Neuronal stem cell (in vitro differentiated cells): ENCODE measurements at regions not wholly inside any gene's neighbourhood (a gene's known extent, or its start where the extent isn't known, plus 50 kb on each side); places are given as distances from the start of the nearest gene placed in this dataset.

Experiments used
- DNase-seq: peaks from one replicate; pipeline ENCODE4 v3.0.0-alpha.2; 2013; ENCODE audit warnings: low spot score
- H2AFZ ChIP-seq: one replicate; pipeline ENCODE4 v1.6.1; 2013; ENCODE audit warnings: mild to moderate bottlenecking, low read length, inconsistent platforms
- H2AK5ac ChIP-seq: 2 replicates; pipeline ENCODE4 v1.6.1; 2013; ENCODE audit warnings: low read depth, mild to moderate bottlenecking, inconsistent platforms, low read length, moderate library complexity, mixed read lengths
- H2BK120ac ChIP-seq: 2 replicates; pipeline ENCODE4 v1.6.1; 2013; ENCODE audit warnings: low read depth, mild to moderate bottlenecking, inconsistent platforms, low read length, moderate library complexity, mixed read lengths
- H2BK12ac ChIP-seq: one replicate; pipeline ENCODE4 v1.6.1; 2013; ENCODE audit warnings: low read length, inconsistent platforms
- H2BK15ac ChIP-seq: 2 replicates; pipeline ENCODE4 v1.6.1; 2013; ENCODE audit warnings: mild to moderate bottlenecking, low read length, inconsistent platforms, mixed read lengths
- H2BK5ac ChIP-seq: one replicate; pipeline ENCODE4 v1.6.1; 2013; ENCODE audit warnings: inconsistent platforms, mild to moderate bottlenecking, low read length, moderate library complexity
- H3K14ac ChIP-seq: one replicate; pipeline ENCODE4 v1.6.1; 2013; ENCODE audit warnings: low read length, inconsistent platforms
- H3K18ac ChIP-seq: 2 replicates; pipeline ENCODE4 v1.6.1; 2013; ENCODE audit warnings: low read length, inconsistent platforms
- H3K23ac ChIP-seq: 2 replicates; pipeline ENCODE4 v1.6.1; 2013; ENCODE audit warnings: low read depth, mild to moderate bottlenecking, mixed read lengths, low read length, inconsistent platforms; ENCODE audit not compliant: poor library complexity
- H3K27ac ChIP-seq: replicated peaks from 3 replicates; pipeline ENCODE4 v1.5.1; 2013; ENCODE audit warnings: low read length, inconsistent platforms
- H3K27me3 ChIP-seq, 3 experiments: 2 replicates each; pipeline ENCODE4 v1.6.1; 2013; ENCODE audit warnings: low read length in 3 of 3, mild to moderate bottlenecking in 2 of 3, inconsistent platforms in 1 of 3, low read depth in 1 of 3, mixed read lengths in 1 of 3, moderate library complexity in 1 of 3; ENCODE audit not compliant: control insufficient read depth in 3 of 3, insufficient read depth in 3 of 3
- H3K36me3 ChIP-seq, 2 donors: replicated peaks in 1 of 2; 2 replicates each; pipeline ENCODE4 v1.6.1; 2013; ENCODE audit warnings: low read length in 2 of 2; ENCODE audit not compliant: control insufficient read depth in 2 of 2, insufficient read depth in 2 of 2
- H3K4ac ChIP-seq: 2 replicates; pipeline ENCODE4 v1.6.1; 2013; ENCODE audit warnings: inconsistent platforms, mild to moderate bottlenecking, low read length, moderate library complexity
- H3K4me1 ChIP-seq, 2 donors: 1 replicate in 1 of 2; 2 replicates in 1 of 2; pipeline ENCODE4 v1.6.1; 2013; ENCODE audit warnings: low read length in 2 of 2, low read depth in 1 of 2; ENCODE audit not compliant: control insufficient read depth in 2 of 2, insufficient read depth in 1 of 2
- H3K4me2 ChIP-seq: one replicate; pipeline ENCODE4 v1.6.1; 2013; ENCODE audit warnings: mild to moderate bottlenecking, low read length, inconsistent platforms; ENCODE audit not compliant: insufficient read depth, poor library complexity, severe bottlenecking
- H3K4me3 ChIP-seq, 2 donors: 2 replicates each; pipeline ENCODE4 v1.5.1; 2013; ENCODE audit warnings: low read length in 2 of 2, mild to moderate bottlenecking in 2 of 2, inconsistent platforms in 1 of 2, moderate library complexity in 1 of 2
- H3K79me1 ChIP-seq: one replicate; pipeline ENCODE4 v1.6.1; 2013; ENCODE audit warnings: low read depth, mild to moderate bottlenecking, inconsistent platforms, low read length, moderate library complexity
- H3K9ac ChIP-seq: one replicate; pipeline ENCODE4 v1.6.1; 2013; ENCODE audit warnings: mild to moderate bottlenecking, low read depth, low read length, inconsistent platforms; ENCODE audit not compliant: poor library complexity
- H3K9me3 ChIP-seq, 2 donors: replicated peaks in 1 of 2; 2 replicates each; pipeline versions ENCODE3 to v1.6.1; 2013; ENCODE audit warnings: low read length in 2 of 2, mild to moderate bottlenecking in 2 of 2, inconsistent platforms in 1 of 2, low read depth in 1 of 2, mixed read lengths in 1 of 2, moderate library complexity in 1 of 2; ENCODE audit not compliant: control insufficient read depth in 2 of 2, insufficient read depth in 1 of 2
- H4K8ac ChIP-seq: one replicate; pipeline ENCODE4 v1.6.1; 2013; ENCODE audit warnings: low read depth, mild to moderate bottlenecking, inconsistent platforms, low read length, moderate library complexity
- H4K91ac ChIP-seq: one replicate; pipeline ENCODE4 v1.6.1; 2013; ENCODE audit warnings: low read length, low read depth, mild to moderate bottlenecking, inconsistent platforms; ENCODE audit not compliant: poor library complexity
- WGBS, 2 donors: extraction: QIAGEN DNeasy Blood & Tissue Kit; methylation state at CpG; one replicate each; pipeline ENCODE4 v1.1.7; 2013; ENCODE audit warnings: missing lambda C conversion rate in 2 of 2, mixed read lengths in 1 of 2; ENCODE audit not compliant: insufficient read length in 2 of 2, insufficient replicate concordance in 1 of 2; ENCODE audit errors: extremely low coverage in 2 of 2; 5-methylcytosine and 5-hydroxymethylcytosine counted together

DNA sequence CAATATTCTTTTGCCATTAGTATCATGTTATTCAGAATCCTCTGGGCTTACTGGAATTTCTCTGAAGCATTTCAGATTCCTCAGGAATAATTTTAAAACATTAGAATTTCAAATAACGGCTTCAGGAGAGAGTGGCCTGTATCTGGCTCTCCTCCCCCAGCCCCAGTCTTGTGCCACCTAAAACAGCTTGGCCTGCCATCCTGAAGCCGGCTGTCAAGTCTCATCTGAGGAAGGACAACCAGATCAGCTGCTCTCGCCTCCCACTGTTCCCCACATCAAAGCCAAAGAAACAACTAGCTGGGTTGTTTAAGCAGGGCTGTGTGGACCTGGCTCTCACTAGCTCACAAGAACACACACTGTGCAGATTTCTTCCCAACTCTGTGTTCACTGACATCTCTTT is 178.2 kb downstream of the FGFR2 start:
- Histone ChIP-seq H3K36me3 (no peaks in the 10 kb centered on the region), H3K18ac (no peak overlapping the region), H2BK12ac (no peak overlapping the region), H3K27ac (no peak overlapping the region), H4K8ac (no peak overlapping the region), H2BK15ac (no peak overlapping the region), H3K4me2 (no peak overlapping the region), H3K79me1 (no peaks in the 10 kb centered on the region), H3K14ac (no peak overlapping the region), H3K23ac (no peak overlapping the region), H4K91ac (no peak overlapping the region), H3K4me1 (peaks cover 0 to 4% of the 10 kb centered on the region in 2 donors), H3K9me3 (peaks cover 0 to 2% of the 10 kb centered on the region in 2 donors), H2AFZ (no peak overlapping the region), H2AK5ac (no peak overlapping the region), H2BK5ac (no peak overlapping the region), H3K4ac (no peak overlapping the region), H3K27me3 (no peaks in the 10 kb centered on the region), H2BK120ac (no peak overlapping the region), H3K4me3 (no peak overlapping the region), H3K9ac (no peak overlapping the region)
- no peak for DNase-seq
- WGBS, 2 donors = no CpG with 5 or more reads among the region's 3 CpGs

DNA sequence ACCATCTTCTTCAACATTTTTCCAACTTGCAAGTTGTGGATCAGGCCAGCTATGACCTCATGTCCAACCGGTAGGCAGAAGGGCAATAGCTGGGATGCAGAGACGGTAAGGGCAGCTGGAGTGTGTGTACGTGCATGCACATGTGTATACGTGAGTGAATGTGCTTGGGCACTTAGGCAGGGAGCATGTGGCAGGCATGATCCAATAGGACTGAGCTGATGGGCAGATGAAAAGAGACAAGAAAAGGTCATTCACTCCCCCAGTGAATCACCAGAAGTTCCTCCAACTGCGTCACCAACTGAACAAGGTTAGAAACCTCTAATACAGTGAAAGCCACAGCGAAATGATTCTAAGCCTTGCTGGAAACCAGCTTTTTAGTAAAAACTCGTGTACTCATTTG is 176.1 kb downstream of the FGFR2 start:
- H2AK5ac ChIP-seq = no peak overlapping the region
- no peak overlapping the region for H3K4ac ChIP-seq
- no peak overlapping the region for H2BK120ac ChIP-seq
- no peak overlapping the region for H2BK15ac ChIP-seq
- H3K9ac ChIP-seq = no peak overlapping the region
- no peaks in the 10 kb centered on the region for H3K36me3 ChIP-seq
- WGBS, 2 donors = no CpG with 5 or more reads among the region's 7 CpGs
- no peak overlapping the region for H3K4me2 ChIP-seq
- peaks cover 0 to 3% of the 10 kb centered on the region in 2 donors for H3K4me1 ChIP-seq
- no peak overlapping the region for H4K8ac ChIP-seq
- H3K27ac ChIP-seq = no peak overlapping the region
- no peak overlapping the region for H4K91ac ChIP-seq
- no peaks in the 10 kb centered on the region for H3K27me3 ChIP-seq
- H3K23ac ChIP-seq = no peak overlapping the region
- H3K9me3 ChIP-seq = no peaks in the 10 kb centered on the region
- no peak overlapping the region for H2BK5ac ChIP-seq
- H2BK12ac ChIP-seq = no peak overlapping the region
- no peaks in the 10 kb centered on the region for H3K79me1 ChIP-seq
- H3K18ac ChIP-seq = no peak overlapping the region
- no peak overlapping the region for H3K14ac ChIP-seq
- H2AFZ ChIP-seq = no peak overlapping the region
- no peak overlapping the region for H3K4me3 ChIP-seq
- no peak for DNase-seq

DNA sequence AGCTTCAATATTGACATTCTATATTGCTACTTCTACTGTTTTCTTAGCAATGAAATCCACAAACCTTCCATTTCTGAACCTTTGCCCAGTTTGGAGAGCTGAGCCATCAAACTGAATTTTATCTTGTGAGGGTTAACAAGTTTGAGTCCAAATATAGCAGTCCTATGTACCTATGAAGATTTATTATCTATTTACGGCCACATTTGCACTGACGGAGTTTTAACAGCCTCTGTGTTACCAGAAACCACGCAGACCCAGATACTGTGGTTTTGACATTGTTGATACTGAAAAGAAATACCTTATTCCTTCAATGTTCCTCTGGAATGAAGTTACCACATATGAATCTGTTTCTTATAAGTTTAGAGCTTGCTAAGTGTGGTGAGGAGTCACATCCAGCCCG is 172.6 kb downstream of the FGFR2 start:
- Histone ChIP-seq H4K8ac (no peak overlapping the region), H4K91ac (no peak overlapping the region), H3K27me3 (no peaks in the 10 kb centered on the region), H3K4me3 (no peak overlapping the region), H3K23ac (no peak overlapping the region), H3K14ac (no peak overlapping the region), H3K9me3 (no peaks in the 10 kb centered on the region), H2BK5ac (no peak overlapping the region), H2BK12ac (no peak overlapping the region), H3K9ac (no peak overlapping the region), H2BK120ac (no peak overlapping the region), H2BK15ac (no peak overlapping the region), H2AFZ (no peak overlapping the region), H3K4ac (no peak overlapping the region), H3K4me2 (no peak overlapping the region), H3K18ac (no peak overlapping the region), H3K36me3 (no peaks in the 10 kb centered on the region), H3K27ac (no peak overlapping the region), H2AK5ac (no peak overlapping the region), H3K4me1 (peaks cover 0 to 3% of the 10 kb centered on the region in 2 donors), H3K79me1 (no peaks in the 10 kb centered on the region)
- DNase-seq = no peak
- WGBS, 2 donors = no CpG with 5 or more reads among the region's 4 CpGs

DNA sequence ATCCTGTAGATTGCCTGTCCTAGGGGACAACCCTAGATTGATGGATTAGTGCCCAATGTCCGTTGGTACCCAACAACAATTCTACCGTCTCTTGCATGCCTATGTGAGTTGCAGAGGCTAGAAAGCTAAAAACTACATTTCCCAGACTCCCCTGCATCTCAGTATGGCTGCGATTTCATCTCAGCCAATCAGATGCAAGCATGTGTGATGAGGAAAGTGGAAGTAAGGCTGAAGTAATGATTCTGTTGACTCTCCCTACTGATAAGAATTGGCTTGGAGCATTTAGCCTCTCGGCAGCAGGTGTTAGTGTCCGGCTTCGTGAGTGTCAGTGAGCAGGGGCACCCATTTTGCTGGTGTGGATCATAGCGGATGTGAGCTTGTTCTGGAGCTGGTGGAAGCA is 171.9 kb downstream of the FGFR2 start:
- H3K9me3 ChIP-seq = no peaks in the 10 kb centered on the region
- H3K18ac ChIP-seq = no peak overlapping the region
- H2BK5ac ChIP-seq = no peak overlapping the region
- no peak overlapping the region for H3K27ac ChIP-seq
- no peak overlapping the region for H3K9ac ChIP-seq
- no peaks in the 10 kb centered on the region for H3K27me3 ChIP-seq
- no peak overlapping the region for H3K23ac ChIP-seq
- H3K4me2 ChIP-seq = no peak overlapping the region
- H4K8ac ChIP-seq = no peak overlapping the region
- H3K4me1 ChIP-seq = peaks cover 0 to 2% of the 10 kb centered on the region in 2 donors
- H2BK12ac ChIP-seq = no peak overlapping the region
- no peak overlapping the region for H3K4me3 ChIP-seq
- no peaks in the 10 kb centered on the region for H3K79me1 ChIP-seq
- H3K36me3 ChIP-seq = no peaks in the 10 kb centered on the region
- H2AK5ac ChIP-seq = no peak overlapping the region
- H3K4ac ChIP-seq = no peak overlapping the region
- H2AFZ ChIP-seq = peak overlapping the region; percentile 26
- no peak overlapping the region for H2BK15ac ChIP-seq
- no peak overlapping the region for H2BK120ac ChIP-seq
- H4K91ac ChIP-seq = no peak overlapping the region
- DNase-seq = no peak
- H3K14ac ChIP-seq = no peak overlapping the region
- no CpG with 5 or more reads among the region's 7 CpGs for WGBS, 2 donors
